DND-41 (cell line): ENCODE measurements at regions not wholly inside any gene's neighbourhood (a gene's known extent, or its start where the extent isn't known, plus 50 kb on each side); places are given as distances from the start of the nearest gene placed in this dataset.

Source experiments
- ATAC-seq: fragments of 200-7000 bp; cut with Tn5 transposase; 3 replicates; pipeline ENCODE4 v1.9.1; 2021; ENCODE audit warnings: low read depth; ENCODE audit not compliant: insufficient read depth
- DNase-seq: peaks from one replicate; pipeline ENCODE4 v3.0.0-alpha.2; 2020
- H2AFZ ChIP-seq: 2 replicates; pipeline ENCODE4 v1.6.0; 2012; ENCODE audit warnings: low read depth, low read length
- H3K27ac ChIP-seq: 2 replicates; pipeline ENCODE4 v1.5.1; 2012; ENCODE audit warnings: low read length, inconsistent platforms
- H3K27me3 ChIP-seq: fragments of 200-600 bp; sonication (generic); 2 replicates; pipeline ENCODE4 v1.6.0; 2012; ENCODE audit warnings: low read length, mild to moderate bottlenecking, inconsistent platforms; ENCODE audit not compliant: insufficient read depth, poor library complexity
- H3K36me3 ChIP-seq: 2 replicates; pipeline ENCODE4 v1.5.1; 2012; ENCODE audit warnings: low read length, inconsistent platforms; ENCODE audit not compliant: insufficient read depth
- H3K4me1 ChIP-seq: 2 replicates; pipeline ENCODE4 v1.5.1; 2012; ENCODE audit warnings: mild to moderate bottlenecking, low read length; ENCODE audit not compliant: insufficient read depth
- H3K4me2 ChIP-seq: 2 replicates; pipeline ENCODE4 v1.6.0; 2012; ENCODE audit warnings: mild to moderate bottlenecking, moderate library complexity, low read length, inconsistent platforms; ENCODE audit not compliant: insufficient read depth
- H3K4me3 ChIP-seq, 2 experiments: fragments of 200-600 bp in 1 of 2; shearing (Covaris generic) in 1 of 2; 2 replicates each; pipeline ENCODE4 v1.5.1; 2012 to 2016; ENCODE audit warnings: inconsistent platforms in 2 of 2, low read length in 2 of 2, mild to moderate bottlenecking in 2 of 2, low read depth in 1 of 2, moderate library complexity in 1 of 2
- H3K79me2 ChIP-seq: 2 replicates; pipeline ENCODE4 v1.6.0; 2012; ENCODE audit warnings: low read length, inconsistent platforms; ENCODE audit not compliant: insufficient read depth
- H3K9ac ChIP-seq: 2 replicates; pipeline ENCODE4 v1.6.0; 2012; ENCODE audit warnings: low read depth, mild to moderate bottlenecking, inconsistent platforms, low read length, moderate library complexity
- H3K9me3 ChIP-seq: 2 replicates; pipeline ENCODE4 v1.5.1; 2012; ENCODE audit warnings: low read length, moderate library complexity, mild to moderate bottlenecking, inconsistent platforms; ENCODE audit not compliant: insufficient read depth, severe bottlenecking
- H4K20me1 ChIP-seq: 2 replicates; pipeline ENCODE4 v1.6.0; 2012; ENCODE audit warnings: low read length; ENCODE audit not compliant: insufficient read depth
- CTCF ChIP-seq: IDR thresholded peaks from 2 replicates; pipeline ENCODE4 v1.5.1; 2012; ENCODE audit warnings: borderline replicate concordance, low read length, moderate library complexity, mild to moderate bottlenecking; ENCODE audit not compliant: poor library complexity, severe bottlenecking; ENCODE audit errors: extremely low read depth
- EZH2 ChIP-seq: IDR thresholded peaks from 3 replicates; pipeline ENCODE4 v1.6.1; 2012; ENCODE audit warnings: borderline replicate concordance, low read depth, mild to moderate bottlenecking, moderate library complexity, low read length, inconsistent platforms; ENCODE audit not compliant: severe bottlenecking

- no peak overlapping the region for H3K27ac ChIP-seq
- no peak overlapping the region for H3K9ac ChIP-seq
- ATAC-seq: no peak
- no peak overlapping the region for H3K4me3 ChIP-seq
- H3K4me2 ChIP-seq: no peak overlapping the region
- H2AFZ ChIP-seq: no peak overlapping the region
- no peaks in the 10 kb centered on the region for H3K9me3 ChIP-seq
- no peaks in the 10 kb centered on the region for H3K36me3 ChIP-seq
- TF ChIP-seq CTCF (no peak), EZH2 (no peak)
- no peak for DNase-seq
- no peaks in the 10 kb centered on the region for H3K79me2 ChIP-seq
- H3K4me1 ChIP-seq: no peaks in the 10 kb centered on the region
- no peaks in the 10 kb centered on the region for H4K20me1 ChIP-seq
- H3K27me3 ChIP-seq: no peaks in the 10 kb centered on the region
These were observed 412.7 kb upstream of the FSHR start for GRCh38 chr2:49567021-49567420.

GRCh38 chr2:49553658-49554057, 399.3 kb upstream of the FSHR start:
- DNase-seq: no peak
- Histone ChIP-seq H3K27me3 (no peaks in the 10 kb centered on the region), H3K4me2 (no peak overlapping the region), H3K4me1 (no peaks in the 10 kb centered on the region), H3K9ac (no peak overlapping the region), H2AFZ (no peak overlapping the region), H3K9me3 (no peaks in the 10 kb centered on the region), H4K20me1 (no peaks in the 10 kb centered on the region), H3K27ac (no peak overlapping the region), H3K79me2 (no peaks in the 10 kb centered on the region), H3K4me3 (no peak overlapping the region), H3K36me3 (no peaks in the 10 kb centered on the region)
- no peak for ATAC-seq
- TF ChIP-seq EZH2: no peak
- TF ChIP-seq CTCF: no peak

GRCh38 chr2:49532702-49533101, 378.4 kb upstream of the FSHR start:
- peaks cover 8% of the 10 kb centered on the region for H3K9me3 ChIP-seq
- H2AFZ ChIP-seq: no peak overlapping the region
- no peak for TF ChIP-seq EZH2
- no peak for TF ChIP-seq CTCF

More at GRCh38 chr2:49532702-49533101, 378.4 kb upstream of the FSHR start:
- H4K20me1 ChIP-seq: no peaks in the 10 kb centered on the region
- H3K9ac ChIP-seq: no peak overlapping the region
- no peaks in the 10 kb centered on the region for H3K36me3 ChIP-seq
- H3K4me2 ChIP-seq: no peak overlapping the region
- no peak for DNase-seq
- no peaks in the 10 kb centered on the region for H3K27me3 ChIP-seq
- no peak overlapping the region for H3K4me3 ChIP-seq
- H3K27ac ChIP-seq: no peak overlapping the region
- H3K79me2 ChIP-seq: no peaks in the 10 kb centered on the region
- ATAC-seq: no peak
- no peaks in the 10 kb centered on the region for H3K4me1 ChIP-seq
